Breast epithelium (tissue), 3 donors: ENCODE measurements at regions not wholly inside any gene's neighbourhood (a gene's known extent, or its start where the extent isn't known, plus 50 kb on each side); places are given as distances from the start of the nearest gene placed in this dataset.

ENCODE experiments used
- CTCF ChIP-seq, 3 donors: fragments of 450-650 bp; IDR thresholded peaks; one replicate each; pipeline ENCODE4 v1.5.1; 2016 to 2017; ENCODE audit warnings: antibody characterized with exemption in 3 of 3, mild to moderate bottlenecking in 3 of 3, moderate library complexity in 3 of 3
- POLR2A ChIP-seq: fragments of 450-650 bp; IDR thresholded peaks from one replicate; pipeline ENCODE4 v1.6.1; 2016; ENCODE audit warnings: antibody characterized with exemption, mild to moderate bottlenecking, moderate library complexity
- POLR2AphosphoS5 ChIP-seq, 3 donors: sonication (generic); formaldehyde crosslinking; IDR thresholded peaks; one replicate each; pipeline ENCODE4 v1.6.1; 2017; ENCODE audit warnings: antibody characterized with exemption in 3 of 3

GRCh38 chr2:12597610-12598009, 119.1 kb upstream of the TRIB2 start:
- TF ChIP-seq POLR2A (no peak), CTCF (IDR thresholded peaks at IDR 0.05) (no peak), POLR2AphosphoS5 (IDR thresholded peaks at IDR 0.05) (no peak)
